ENCODE measurements at regions not wholly inside any gene's neighbourhood (a gene's known extent, or its start where the extent isn't known, plus 50 kb on each side); places are given as distances from the start of the nearest gene placed in this dataset.

GRCh38 chr7:85587785-85588184 is 400.9 kb upstream of the SEMA3D start:
- no peak for TF ChIP-seq CTCF (IDR thresholded peaks at IDR 0.05; ENCODE audit: low read depth, low read length)
- no peak for DNase-seq (ENCODE audit: extremely low read depth, low read depth)

GRCh38 chr7:85586091-85586490 is 399.2 kb upstream of the SEMA3D start:
- TF ChIP-seq CTCF (IDR thresholded peaks at IDR 0.05; ENCODE audit: low read depth, low read length) = no peak
- no peak for DNase-seq (ENCODE audit: extremely low read depth, low read depth)

- no peak for TF ChIP-seq CTCF (IDR thresholded peaks at IDR 0.05; ENCODE audit: low read depth, low read length)
- DNase-seq (ENCODE audit: extremely low read depth, low read depth) = no peak
These were observed 396.5 kb upstream of the SEMA3D start for GRCh38 chr7:85583131-85583953.

GRCh38 chr7:85573844-85574243 is 387.0 kb upstream of the SEMA3D start:
- no peak for DNase-seq (ENCODE audit: extremely low read depth, low read depth)

GRCh38 chr7:85573346-85573745 is 386.5 kb upstream of the SEMA3D start:
- no peak for DNase-seq (ENCODE audit: extremely low read depth, low read depth)
- no peak for TF ChIP-seq CTCF (IDR thresholded peaks at IDR 0.05; ENCODE audit: low read depth, low read length)

More at GRCh38 chr7:85573844-85574243, 387.0 kb upstream of the SEMA3D start:
- TF ChIP-seq CTCF (IDR thresholded peaks at IDR 0.05; ENCODE audit: low read depth, low read length) = no peak

GRCh38 chr7:85570898-85571297 is 384.0 kb upstream of the SEMA3D start:
- DNase-seq (ENCODE audit: extremely low read depth, low read depth) = no peak
- TF ChIP-seq CTCF (IDR thresholded peaks at IDR 0.05; ENCODE audit: low read depth, low read length) = no peak

- no peak for TF ChIP-seq CTCF (IDR thresholded peaks at IDR 0.05; ENCODE audit: low read depth, low read length)
- no peak for DNase-seq (ENCODE audit: extremely low read depth, low read depth)
These were observed 381.1 kb upstream of the SEMA3D start for GRCh38 chr7:85567983-85568382.

Measured in AG09319 (cell line).